Embryonic facial prominence (tissue), 1 donor: ENCODE measurements at regions not wholly inside any gene's neighbourhood (a gene's known extent, or its start where the extent isn't known, plus 50 kb on each side); places are given as distances from the start of the nearest gene placed in this dataset.

ENCODE experiments used
- DNase-seq: peaks from one replicate; pipeline ENCODE4 v3.0.0-alpha.2; 2016; ENCODE audit errors: extremely low spot score

- no peak for DNase-seq
Observed at GRCh38 chr1:177573901-177574300, 396.0 kb downstream of the SEC16B start.

DNA sequence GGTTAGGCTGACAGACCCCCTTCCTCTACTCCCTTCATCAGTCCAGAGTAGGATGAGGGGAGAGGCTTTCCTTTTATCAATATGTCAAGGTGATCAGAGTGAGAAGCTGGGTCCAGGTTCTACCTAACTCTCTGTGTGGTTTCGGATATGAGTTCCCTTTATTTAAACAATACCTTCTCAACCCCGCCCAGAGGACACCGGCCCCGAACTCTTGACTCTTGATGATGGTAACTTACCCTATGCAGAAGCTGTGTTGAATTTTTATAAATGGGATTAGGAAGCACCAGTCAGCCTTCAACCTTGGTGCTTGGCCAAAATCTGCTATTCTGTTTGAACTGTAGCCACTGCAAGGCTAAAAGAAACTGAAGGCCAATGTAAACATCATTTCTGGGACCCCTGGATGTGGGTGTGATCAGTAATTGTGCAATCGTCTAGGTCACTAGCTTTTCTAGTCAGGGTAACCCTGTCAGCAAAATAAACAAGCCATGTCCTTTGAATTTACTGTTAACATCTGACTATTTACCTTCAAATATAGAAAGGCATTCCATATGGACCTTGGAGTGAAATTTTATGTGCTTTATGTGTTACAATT is 398.3 kb downstream of the SEC16B start:
- no peak for DNase-seq

GRCh38 chr1:177571076-177571475 is 398.8 kb downstream of the SEC16B start:
- DNase-seq: no peak

GRCh38 chr1:177569476-177569875 is 398.7 kb downstream of the BRINP2 start:
- DNase-seq: no peak

- DNase-seq: no peak
Observed at GRCh38 chr1:177568622-177569021, 397.9 kb downstream of the BRINP2 start.

DNA sequence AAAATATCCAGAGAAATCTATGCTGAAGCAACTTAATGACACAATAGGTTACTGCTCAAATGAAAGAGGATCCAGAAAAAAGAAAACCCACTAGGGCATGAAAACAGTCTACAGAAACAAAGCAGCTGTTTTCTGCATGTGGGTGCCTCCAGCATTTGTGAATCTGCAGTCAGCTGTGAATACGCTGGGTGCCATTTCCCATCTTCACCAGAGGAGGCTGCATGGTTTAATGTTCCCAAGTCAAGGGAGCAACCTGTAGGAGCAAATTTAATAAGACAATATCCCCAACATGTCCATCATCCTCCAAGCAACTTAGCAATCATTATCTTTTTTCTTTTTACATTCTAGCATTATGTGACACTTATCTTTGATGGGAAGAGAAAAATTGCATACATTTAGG is 396.6 kb downstream of the BRINP2 start:
- DNase-seq: no peak

DNA sequence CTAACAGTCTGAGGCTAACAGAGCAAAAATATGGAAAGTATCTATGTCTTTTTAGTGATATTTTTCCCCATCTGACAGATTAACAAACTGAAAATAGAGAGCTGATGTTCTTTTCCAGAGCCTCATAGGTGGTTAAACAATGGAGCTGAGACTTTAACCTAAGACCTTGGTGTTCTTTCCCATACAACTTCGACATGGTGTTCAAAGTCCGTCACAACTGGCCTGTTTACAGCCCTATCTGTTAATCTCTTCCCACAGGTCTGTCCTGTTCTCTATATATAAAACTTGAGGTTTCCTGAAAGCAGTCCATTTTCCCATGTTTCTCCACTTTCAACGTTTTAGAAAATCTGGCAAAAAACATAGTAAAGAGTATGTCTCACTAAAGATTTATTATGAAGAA is 395.7 kb downstream of the BRINP2 start:
- DNase-seq: no peak

GRCh38 chr1:177561436-177561835 is 390.7 kb downstream of the BRINP2 start:
- no peak for DNase-seq

GRCh38 chr1:177558372-177558771 is 387.6 kb downstream of the BRINP2 start:
- DNase-seq: no peak

DNA sequence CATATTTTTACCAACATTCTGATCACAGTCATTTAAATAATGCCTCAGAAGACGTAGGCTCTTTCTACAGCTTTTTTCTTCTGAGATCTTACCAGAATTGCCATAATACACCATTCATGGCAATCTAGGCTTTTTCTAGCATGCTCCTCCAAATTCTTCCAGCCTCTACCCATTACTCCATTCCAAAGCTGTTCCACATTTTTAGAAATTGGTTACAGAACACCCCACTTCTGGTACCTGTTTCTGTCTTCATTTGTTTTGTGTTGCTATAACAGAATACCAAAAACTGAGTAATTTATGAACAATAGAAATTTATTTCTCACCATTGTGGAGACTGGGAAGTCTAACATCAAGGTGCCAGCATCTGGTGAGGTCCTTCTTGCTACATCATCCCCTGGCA is 385.4 kb downstream of the BRINP2 start:
- DNase-seq: no peak

- no peak for DNase-seq
Observed at GRCh38 chr1:177547200-177547599, 376.4 kb downstream of the BRINP2 start.

GRCh38 chr1:177546346-177546745 is 375.6 kb downstream of the BRINP2 start:
- no peak for DNase-seq

- no peak for DNase-seq
Observed at GRCh38 chr1:177526201-177526600, 355.4 kb downstream of the BRINP2 start.

- no peak for DNase-seq
Observed at GRCh38 chr1:177525176-177525575, 354.4 kb downstream of the BRINP2 start.

DNA sequence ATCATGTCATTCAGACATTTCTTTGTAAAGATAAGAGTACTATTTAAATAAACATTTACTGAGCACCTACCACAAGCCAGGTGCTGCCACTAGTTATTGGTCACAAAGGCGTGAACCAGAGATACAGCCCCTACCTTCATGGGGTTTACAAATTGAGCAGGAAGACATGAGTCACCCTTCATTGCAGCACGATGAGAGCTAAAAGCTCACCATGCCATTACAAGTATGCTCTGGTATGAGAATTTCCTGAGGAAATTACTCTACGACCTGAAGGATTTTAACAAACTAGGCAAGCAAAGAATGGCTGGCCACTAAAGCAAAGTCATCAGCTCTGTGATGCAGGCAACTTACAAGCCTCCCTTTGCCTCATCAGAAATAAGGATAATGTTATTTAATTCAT is 346.8 kb downstream of the BRINP2 start:
- DNase-seq: no peak

DNA sequence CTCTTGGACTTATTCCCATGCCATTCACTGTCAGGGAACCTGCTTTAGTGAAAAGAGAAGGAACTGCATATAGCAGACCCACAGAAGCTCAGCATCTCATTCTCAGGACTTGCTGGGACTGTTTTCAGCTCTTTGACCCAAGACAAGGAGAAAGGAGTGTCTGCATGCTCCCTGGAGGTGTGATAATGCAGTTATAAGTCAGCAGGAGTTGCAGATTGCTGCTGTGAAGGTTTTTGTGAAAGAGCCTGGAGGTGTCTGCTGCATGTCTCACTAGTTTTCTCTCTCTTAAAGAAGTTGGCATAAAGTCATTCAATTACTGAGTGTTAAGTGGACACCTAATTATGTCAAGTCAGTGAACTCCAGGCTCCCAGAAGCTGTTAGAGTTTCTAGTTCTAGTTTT is 343.4 kb downstream of the BRINP2 start:
- DNase-seq: no peak

- no peak for DNase-seq
Observed at GRCh38 chr1:177511036-177511435, 340.3 kb downstream of the BRINP2 start.

GRCh38 chr1:177505905-177506590 is 335.3 kb downstream of the BRINP2 start:
- DNase-seq: no peak

DNA sequence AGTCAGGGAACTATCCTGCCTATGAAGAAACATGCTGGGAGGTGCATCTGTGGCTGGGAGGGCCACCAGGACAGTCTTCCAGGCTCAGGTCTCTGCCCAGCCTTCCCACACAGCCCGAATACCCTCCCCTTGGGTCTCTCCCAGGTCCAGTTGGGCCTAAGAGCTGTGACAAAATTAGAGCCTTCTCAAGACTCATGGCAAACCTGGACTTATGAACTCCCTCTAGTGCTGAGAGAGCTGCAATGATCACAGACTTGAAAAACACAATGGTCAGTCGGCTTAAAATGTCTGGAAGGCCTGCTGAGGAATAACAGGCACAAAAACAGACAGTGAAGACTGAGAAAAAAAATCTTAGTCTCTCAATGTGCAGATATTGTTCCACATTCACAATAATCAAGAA is 325.1 kb downstream of the BRINP2 start:
- DNase-seq: no peak

DNA sequence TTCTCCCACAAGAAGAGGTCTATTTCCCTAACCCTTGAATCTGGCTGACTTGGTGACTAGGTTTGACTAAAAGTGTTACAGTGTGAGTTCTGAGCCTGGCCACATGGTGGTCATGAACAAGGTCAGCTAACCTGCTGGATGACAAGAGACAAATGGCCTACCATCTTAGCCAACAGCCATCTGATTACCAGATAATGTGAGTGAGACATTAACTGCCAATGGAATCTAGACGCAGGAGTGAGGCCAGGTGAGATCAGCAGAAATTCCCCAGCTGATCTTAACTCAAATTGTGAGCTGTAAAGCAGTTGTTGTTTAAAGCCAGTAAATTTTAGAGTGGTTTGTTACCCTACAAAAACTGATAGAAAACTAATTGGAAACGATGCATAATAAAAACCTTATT is 320.0 kb downstream of the BRINP2 start:
- no peak for DNase-seq

DNA sequence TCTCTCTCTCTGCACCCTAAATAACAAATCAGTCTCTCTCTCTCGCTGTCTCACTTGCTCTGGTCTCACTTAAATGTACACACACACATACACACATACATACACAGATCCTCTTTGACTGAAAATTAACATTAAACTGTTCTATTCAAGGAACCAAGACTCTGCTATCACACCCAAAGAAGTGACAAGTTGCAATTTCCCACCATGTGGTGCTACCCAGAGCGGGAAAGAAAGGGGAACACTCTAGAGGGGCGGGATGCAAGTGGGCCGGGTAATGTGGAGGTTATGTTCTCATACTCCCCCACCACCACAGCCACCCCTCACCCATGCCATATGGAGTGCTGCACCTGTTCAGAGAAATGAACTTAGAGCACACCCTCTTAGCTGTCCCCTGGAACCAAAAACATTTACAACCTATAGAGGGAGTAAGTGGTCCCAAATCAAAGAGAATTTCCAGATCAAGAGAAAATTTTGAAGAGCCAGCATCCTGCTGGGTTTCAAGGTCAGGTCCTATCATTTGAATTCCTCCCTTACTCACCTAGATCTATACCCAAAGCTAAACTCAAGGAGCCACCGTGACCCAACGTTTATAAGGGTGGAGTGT is 319.4 kb downstream of the BRINP2 start:
- DNase-seq: no peak

GRCh38 chr1:177488722-177489121 is 318.0 kb downstream of the BRINP2 start:
- no peak for DNase-seq

DNA sequence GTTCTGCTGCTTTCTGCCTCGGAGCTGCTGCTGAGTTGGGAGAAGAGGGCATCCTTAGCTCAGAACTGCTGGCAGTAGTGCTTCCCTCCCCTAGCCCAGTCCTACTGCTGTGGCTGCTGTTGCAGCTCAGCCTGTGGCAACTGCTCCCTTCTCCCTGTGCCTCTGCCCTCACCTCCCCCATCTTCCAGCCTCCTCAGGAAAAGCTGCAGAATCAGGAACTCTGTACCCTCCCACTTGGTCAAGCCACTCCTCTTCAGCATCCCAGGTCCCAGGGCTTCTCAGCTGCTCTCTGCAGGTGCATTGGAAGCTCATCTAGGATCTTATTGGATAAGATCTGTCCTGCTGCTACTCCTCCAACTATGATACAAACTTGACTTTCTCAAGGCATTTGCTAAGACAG is 316.7 kb downstream of the BRINP2 start:
- DNase-seq: no peak
